ENCODE measurements at regions not wholly inside any gene's neighbourhood (a gene's known extent, or its start where the extent isn't known, plus 50 kb on each side); places are given as distances from the start of the nearest gene placed in this dataset.

GRCh38 chr4:54169176-54169575, 59.9 kb upstream of the PDGFRA start:
- H4K20me1 ChIP-seq (ENCODE audit: low read depth), result no peaks in the 10 kb centered on the region
- Mint-ChIP-seq H3K4me1 (no peaks in the 10 kb centered on the region), H3K27me3 (ENCODE audit: insufficient read depth, low read depth) (no peaks in the 10 kb centered on the region), H3K27ac (no peak overlapping the region), H3K4me3 (no peak overlapping the region), H3K9me3 (no peaks in the 10 kb centered on the region), H3K36me3 (no peaks in the 10 kb centered on the region)
- H2AFZ ChIP-seq (replicated peaks), result no peak overlapping the region
- DNase-seq (ENCODE audit: low spot score), result no peak
- no peak overlapping the region for H3K4me2 ChIP-seq
- no peak overlapping the region for H3K4me3 ChIP-seq
- H3K36me3 ChIP-seq, result no peaks in the 10 kb centered on the region
- H3K4me1 ChIP-seq, result no peaks in the 10 kb centered on the region
- no peaks in the 10 kb centered on the region for H3K27me3 ChIP-seq
- no peaks in the 10 kb centered on the region for H3F3A ChIP-seq (ENCODE audit: low read depth)
- TF ChIP-seq EZH2phosphoT487 (IDR thresholded peaks at IDR 0.05), result no peak
- TF ChIP-seq EZH2 (IDR thresholded peaks at IDR 0.05), result no peak
- TF ChIP-seq, protein P1, sequence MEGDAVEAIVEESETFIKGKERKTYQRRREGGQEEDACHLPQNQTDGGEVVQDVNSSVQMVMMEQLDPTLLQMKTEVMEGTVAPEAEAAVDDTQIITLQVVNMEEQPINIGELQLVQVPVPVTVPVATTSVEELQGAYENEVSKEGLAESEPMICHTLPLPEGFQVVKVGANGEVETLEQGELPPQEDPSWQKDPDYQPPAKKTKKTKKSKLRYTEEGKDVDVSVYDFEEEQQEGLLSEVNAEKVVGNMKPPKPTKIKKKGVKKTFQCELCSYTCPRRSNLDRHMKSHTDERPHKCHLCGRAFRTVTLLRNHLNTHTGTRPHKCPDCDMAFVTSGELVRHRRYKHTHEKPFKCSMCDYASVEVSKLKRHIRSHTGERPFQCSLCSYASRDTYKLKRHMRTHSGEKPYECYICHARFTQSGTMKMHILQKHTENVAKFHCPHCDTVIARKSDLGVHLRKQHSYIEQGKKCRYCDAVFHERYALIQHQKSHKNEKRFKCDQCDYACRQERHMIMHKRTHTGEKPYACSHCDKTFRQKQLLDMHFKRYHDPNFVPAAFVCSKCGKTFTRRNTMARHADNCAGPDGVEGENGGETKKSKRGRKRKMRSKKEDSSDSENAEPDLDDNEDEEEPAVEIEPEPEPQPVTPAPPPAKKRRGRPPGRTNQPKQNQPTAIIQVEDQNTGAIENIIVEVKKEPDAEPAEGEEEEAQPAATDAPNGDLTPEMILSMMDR (IDR thresholded peaks at IDR 0.05), result no peak
- no peaks in the 10 kb centered on the region for H3K79me2 ChIP-seq (ENCODE audit: low read depth)
- H3K9me3 ChIP-seq (ENCODE audit: low read depth), result no peaks in the 10 kb centered on the region
- no peak overlapping the region for H3K27ac ChIP-seq
- no peak overlapping the region for H3K9ac ChIP-seq

GRCh38 chr4:54172156-54172555, 56.9 kb upstream of the PDGFRA start:
- Histone ChIP-seq H3K4me2 (no peak overlapping the region), H3K4me3 (no peak overlapping the region), H3K4me1 (no peaks in the 10 kb centered on the region), H3K79me2 (ENCODE audit: low read depth) (no peaks in the 10 kb centered on the region), H3K36me3 (no peaks in the 10 kb centered on the region), H3K9ac (no peak overlapping the region), H3F3A (ENCODE audit: low read depth) (no peaks in the 10 kb centered on the region), H3K9me3 (ENCODE audit: low read depth) (no peaks in the 10 kb centered on the region), H3K27me3 (no peaks in the 10 kb centered on the region), H2AFZ (replicated peaks) (no peak overlapping the region), H3K27ac (no peak overlapping the region), H4K20me1 (ENCODE audit: low read depth) (no peaks in the 10 kb centered on the region)
- Mint-ChIP-seq H3K36me3 (no peaks in the 10 kb centered on the region), H3K4me1 (no peaks in the 10 kb centered on the region), H3K27me3 (ENCODE audit: insufficient read depth, low read depth) (no peaks in the 10 kb centered on the region), H3K27ac (no peak overlapping the region), H3K4me3 (no peak overlapping the region), H3K9me3 (no peaks in the 10 kb centered on the region)
- DNase-seq (ENCODE audit: low spot score), result no peak
- TF ChIP-seq EZH2phosphoT487 (IDR thresholded peaks at IDR 0.05) (no peak), EZH2 (IDR thresholded peaks at IDR 0.05) (no peak)
- TF ChIP-seq, protein P1 (IDR thresholded peaks at IDR 0.05), result no peak

- Mint-ChIP-seq H3K27me3 (ENCODE audit: insufficient read depth, low read depth) (no peaks in the 10 kb centered on the region), H3K4me3 (no peak overlapping the region), H3K36me3 (no peaks in the 10 kb centered on the region), H3K9me3 (no peaks in the 10 kb centered on the region), H3K27ac (no peak overlapping the region), H3K4me1 (no peaks in the 10 kb centered on the region)
- no peaks in the 10 kb centered on the region for H3K4me1 ChIP-seq
- H4K20me1 ChIP-seq (ENCODE audit: low read depth), result no peaks in the 10 kb centered on the region
- no peaks in the 10 kb centered on the region for H3K36me3 ChIP-seq
- TF ChIP-seq, protein P1 (IDR thresholded peaks at IDR 0.05), result no peak
- H3K27me3 ChIP-seq, result no peaks in the 10 kb centered on the region
- H3K4me3 ChIP-seq, result no peak overlapping the region
- no peaks in the 10 kb centered on the region for H3K9me3 ChIP-seq (ENCODE audit: low read depth)
- H2AFZ ChIP-seq (replicated peaks), result no peak overlapping the region
- no peak overlapping the region for H3K4me2 ChIP-seq
- no peak for DNase-seq (ENCODE audit: low spot score)
- no peak overlapping the region for H3K9ac ChIP-seq
- no peak overlapping the region for H3K27ac ChIP-seq
- H3F3A ChIP-seq (ENCODE audit: low read depth), result no peaks in the 10 kb centered on the region
- no peaks in the 10 kb centered on the region for H3K79me2 ChIP-seq (ENCODE audit: low read depth)
Observed at GRCh38 chr4:54173281-54173912, 55.7 kb upstream of the PDGFRA start.

Data from neural progenitor cell (in vitro differentiated cells).